ENCODE measurements at regions not wholly inside any gene's neighbourhood (a gene's known extent, or its start where the extent isn't known, plus 50 kb on each side); places are given as distances from the start of the nearest gene placed in this dataset.
"Not testable (repeated sequence)": the region's sequence is repeated elsewhere in the genome, so short reads cannot be mapped to it uniquely, and the experiment has no call there.

- not testable (repeated sequence) for DNase-seq; H3K79me2 ChIP-seq (ENCODE audit: insufficient read depth, low read length); H4K20me1 ChIP-seq (ENCODE audit: control insufficient read depth, insufficient read depth, insufficient read length); H2AFZ ChIP-seq (ENCODE audit: low read length); H3K9me3 ChIP-seq (ENCODE audit: control insufficient read depth, low read depth, low read length); H3K56ac ChIP-seq (ENCODE audit: insufficient read length, low read depth, low read length); H3K27ac ChIP-seq (ENCODE audit: insufficient read length, low read depth, low read length); H3K14ac ChIP-seq (ENCODE audit: insufficient read depth, low read length); H3K4me2 ChIP-seq (ENCODE audit: insufficient read depth, insufficient read length, low read length); H3K27me3 ChIP-seq (ENCODE audit: insufficient read depth, low read length); H3K4ac ChIP-seq (ENCODE audit: low read depth, low read length); H3K4me3 Mint-ChIP-seq; H3K23me2 ChIP-seq (ENCODE audit: insufficient read length, low read depth, low read length, poor library complexity, severe bottlenecking); H2BK120ac ChIP-seq (ENCODE audit: low read depth, low read length, poor library complexity, severe bottlenecking); H4K91ac ChIP-seq (ENCODE audit: insufficient read length, low read depth, low read length); H3K4me1 ChIP-seq (ENCODE audit: insufficient read depth, low read length); H4K8ac ChIP-seq (replicated peaks; ENCODE audit: insufficient read length, low read depth, low read length); H2BK12ac ChIP-seq (ENCODE audit: insufficient read length, low read depth, low read length); H4K5ac ChIP-seq (ENCODE audit: insufficient read length, low read depth, low read length); H3K9ac ChIP-seq (ENCODE audit: extremely low read depth, insufficient read length, low read length); H3K23ac ChIP-seq (ENCODE audit: insufficient read length, low read depth, low read length); H3K27ac Mint-ChIP-seq; H3K27me3 Mint-ChIP-seq (ENCODE audit: low read depth); H2BK5ac ChIP-seq (ENCODE audit: insufficient read length, low read length); H2BK20ac ChIP-seq (ENCODE audit: low read depth, low read length, poor library complexity, severe bottlenecking); H3K18ac ChIP-seq (ENCODE audit: insufficient read length, low read depth, low read length); H3T11ph ChIP-seq (ENCODE audit: low read length); H3K36me3 Mint-ChIP-seq (ENCODE audit: insufficient read depth in 1 of 3, low read depth in 3 of 3); H2BK15ac ChIP-seq (ENCODE audit: low read depth, low read length); H3K79me1 ChIP-seq (ENCODE audit: insufficient read depth, low read depth, low read length, poor library complexity, severe bottlenecking); H3K4me1 Mint-ChIP-seq; H2AK5ac ChIP-seq (ENCODE audit: insufficient read length, low read length)
- H3K9me3 Mint-ChIP-seq, result peaks cover 15 to 22% of the 10 kb centered on the region in 2 experiments
- WGBS (ENCODE audit: extremely low coverage, insufficient read length, low lambda C conversion rate), result no CpG with 5 or more reads among the region's 1 CpG
These were observed 1726.3 kb downstream of the KHDRBS2 start for GRCh38 chr6:60559702-60560101.

GRCh38 chr6:60547340-60547739, 1738.7 kb downstream of the KHDRBS2 start:
- H3K27me3 ChIP-seq (ENCODE audit: insufficient read depth, low read length); DNase-seq; H4K5ac ChIP-seq (ENCODE audit: insufficient read length, low read depth, low read length); H2AK5ac ChIP-seq (ENCODE audit: insufficient read length, low read length); H4K20me1 ChIP-seq (ENCODE audit: control insufficient read depth, insufficient read depth, insufficient read length); H3K23ac ChIP-seq (ENCODE audit: insufficient read length, low read depth, low read length); H4K8ac ChIP-seq (replicated peaks; ENCODE audit: insufficient read length, low read depth, low read length); H3K27ac Mint-ChIP-seq; H2BK15ac ChIP-seq (ENCODE audit: low read depth, low read length); H3K56ac ChIP-seq (ENCODE audit: insufficient read length, low read depth, low read length); H3T11ph ChIP-seq (ENCODE audit: low read length); H3K23me2 ChIP-seq (ENCODE audit: insufficient read length, low read depth, low read length, poor library complexity, severe bottlenecking); H3K4ac ChIP-seq (ENCODE audit: low read depth, low read length); H3K4me3 Mint-ChIP-seq; H2BK20ac ChIP-seq (ENCODE audit: low read depth, low read length, poor library complexity, severe bottlenecking); H3K18ac ChIP-seq (ENCODE audit: insufficient read length, low read depth, low read length); H3K9me3 Mint-ChIP-seq; H3K36me3 Mint-ChIP-seq (ENCODE audit: insufficient read depth in 1 of 3, low read depth in 3 of 3); H4K91ac ChIP-seq (ENCODE audit: insufficient read length, low read depth, low read length); H3K4me1 Mint-ChIP-seq; H3K14ac ChIP-seq (ENCODE audit: insufficient read depth, low read length); H2AFZ ChIP-seq (ENCODE audit: low read length); H3K27me3 Mint-ChIP-seq (ENCODE audit: low read depth); H2BK12ac ChIP-seq (ENCODE audit: insufficient read length, low read depth, low read length); H3K79me1 ChIP-seq (ENCODE audit: insufficient read depth, low read depth, low read length, poor library complexity, severe bottlenecking); H3K9ac ChIP-seq (ENCODE audit: extremely low read depth, insufficient read length, low read length); H3K9me3 ChIP-seq (ENCODE audit: control insufficient read depth, low read depth, low read length); H2BK120ac ChIP-seq (ENCODE audit: low read depth, low read length, poor library complexity, severe bottlenecking); H3K4me2 ChIP-seq (ENCODE audit: insufficient read depth, insufficient read length, low read length); H3K27ac ChIP-seq (ENCODE audit: insufficient read length, low read depth, low read length); H3K79me2 ChIP-seq (ENCODE audit: insufficient read depth, low read length); H2BK5ac ChIP-seq (ENCODE audit: insufficient read length, low read length); H3K4me1 ChIP-seq (ENCODE audit: insufficient read depth, low read length): not testable (repeated sequence)
- no CpG with 5 or more reads among the region's 2 CpGs for WGBS (ENCODE audit: extremely low coverage, insufficient read length, low lambda C conversion rate)

- H2BK15ac ChIP-seq (ENCODE audit: low read depth, low read length); H2AFZ ChIP-seq (ENCODE audit: low read length); H3K36me3 Mint-ChIP-seq (ENCODE audit: insufficient read depth in 1 of 3, low read depth in 3 of 3); H3K4me3 Mint-ChIP-seq; H4K5ac ChIP-seq (ENCODE audit: insufficient read length, low read depth, low read length); H3K4me1 ChIP-seq (ENCODE audit: insufficient read depth, low read length); H3K4me1 Mint-ChIP-seq; H3K9ac ChIP-seq (ENCODE audit: extremely low read depth, insufficient read length, low read length); H4K8ac ChIP-seq (replicated peaks; ENCODE audit: insufficient read length, low read depth, low read length); H3K23me2 ChIP-seq (ENCODE audit: insufficient read length, low read depth, low read length, poor library complexity, severe bottlenecking); H3K27ac ChIP-seq (ENCODE audit: insufficient read length, low read depth, low read length); H2BK20ac ChIP-seq (ENCODE audit: low read depth, low read length, poor library complexity, severe bottlenecking); H3T11ph ChIP-seq (ENCODE audit: low read length); H4K91ac ChIP-seq (ENCODE audit: insufficient read length, low read depth, low read length); H3K14ac ChIP-seq (ENCODE audit: insufficient read depth, low read length); H3K4me2 ChIP-seq (ENCODE audit: insufficient read depth, insufficient read length, low read length); H3K27ac Mint-ChIP-seq; H4K20me1 ChIP-seq (ENCODE audit: control insufficient read depth, insufficient read depth, insufficient read length); H3K4ac ChIP-seq (ENCODE audit: low read depth, low read length); DNase-seq; H3K23ac ChIP-seq (ENCODE audit: insufficient read length, low read depth, low read length); H3K79me2 ChIP-seq (ENCODE audit: insufficient read depth, low read length); H3K18ac ChIP-seq (ENCODE audit: insufficient read length, low read depth, low read length); H3K9me3 Mint-ChIP-seq; H3K79me1 ChIP-seq (ENCODE audit: insufficient read depth, low read depth, low read length, poor library complexity, severe bottlenecking); H3K9me3 ChIP-seq (ENCODE audit: control insufficient read depth, low read depth, low read length); H2AK5ac ChIP-seq (ENCODE audit: insufficient read length, low read length); H2BK12ac ChIP-seq (ENCODE audit: insufficient read length, low read depth, low read length); H2BK5ac ChIP-seq (ENCODE audit: insufficient read length, low read length); H3K27me3 ChIP-seq (ENCODE audit: insufficient read depth, low read length); H3K27me3 Mint-ChIP-seq (ENCODE audit: low read depth); H3K56ac ChIP-seq (ENCODE audit: insufficient read length, low read depth, low read length); H2BK120ac ChIP-seq (ENCODE audit: low read depth, low read length, poor library complexity, severe bottlenecking): not testable (repeated sequence)
These were observed 1761.3 kb downstream of the KHDRBS2 start for GRCh38 chr6:60524770-60525169.
